ENCODE measurements at regions not wholly inside any gene's neighbourhood (a gene's known extent, or its start where the extent isn't known, plus 50 kb on each side); places are given as distances from the start of the nearest gene placed in this dataset.

- TF ChIP-seq ZNF462 (CRISPR knock-in tag; IDR thresholded peaks at IDR 0.05) = no peak
- no peak for TF ChIP-seq ETS1 (IDR thresholded peaks at IDR 0.05)
- no peak for TF ChIP-seq EZH2phosphoT487 (IDR thresholded peaks at IDR 0.05; ENCODE audit: unreplicated experiment)
- TF ChIP-seq ZNF114 (CRISPR knock-in tag; IDR thresholded peaks at IDR 0.05) = no peak
- TF ChIP-seq POLR2AphosphoS5 (IDR thresholded peaks at IDR 0.05; ENCODE audit: low read depth) = no peak
- no peak for TF ChIP-seq STAT1 (IDR thresholded peaks at IDR 0.05; ENCODE audit: unreplicated experiment)
- no peak for TF ChIP-seq NANOG (IDR thresholded peaks at IDR 0.05; ENCODE audit: borderline replicate concordance)
- no peak for TF ChIP-seq JUNB (IDR thresholded peaks at IDR 0.05; ENCODE audit: unreplicated experiment)
Observed at GRCh38 chr3:145411605-145412004, 749.4 kb downstream of the PLOD2 start (continued).

- Mint-ChIP-seq H3K27ac (no peak overlapping the region), H3K4me1 (peaks cover 10% of the 10 kb centered on the region; the same call in 2 of the 3 replicates)
- H3F3A ChIP-seq (replicated peaks; ENCODE audit: low read depth) = no peaks in the 10 kb centered on the region
Observed at GRCh38 chr3:145417678-145418077, 743.3 kb downstream of the PLOD2 start.

More at GRCh38 chr3:145417678-145418077, 743.3 kb downstream of the PLOD2 start:
- no peaks in the 10 kb centered on the region for H3K36me3 Mint-ChIP-seq (ENCODE audit: low read depth)
- no peaks in the 10 kb centered on the region for H3K9me2 ChIP-seq (ENCODE audit: insufficient read depth)
- no peaks in the 10 kb centered on the region for H3K79me2 ChIP-seq (replicated peaks; ENCODE audit: insufficient read depth)
- no peak overlapping the region for H3K27ac ChIP-seq (ENCODE audit: low read depth)
- no peaks in the 10 kb centered on the region for H3K4me1 ChIP-seq (ENCODE audit: insufficient read depth)
- no peaks in the 10 kb centered on the region for H3K27me3 Mint-ChIP-seq (ENCODE audit: insufficient read depth, low read depth, poor library complexity)
- no peaks in the 10 kb centered on the region for H3K27me3 ChIP-seq (ENCODE audit: insufficient read depth)
- H3K4me3 Mint-ChIP-seq = no peak overlapping the region
- H4K20me1 ChIP-seq (replicated peaks; ENCODE audit: insufficient read depth) = no peaks in the 10 kb centered on the region
- H3K9me3 Mint-ChIP-seq = no peaks in the 10 kb centered on the region; the same call in 2 of the 3 replicates
- H3K36me3 ChIP-seq (ENCODE audit: insufficient read depth) = no peaks in the 10 kb centered on the region
- no peak for DNase-seq (ENCODE audit: low spot score)
- H3K4me3 ChIP-seq = no peak overlapping the region
- no peak for TF ChIP-seq ETS1 (IDR thresholded peaks at IDR 0.05)
- no peak for TF ChIP-seq ZNF114 (CRISPR knock-in tag; IDR thresholded peaks at IDR 0.05)
- no peak for ATAC-seq
- H2AFZ ChIP-seq = no peak overlapping the region
- no peak overlapping the region for H3K4me2 ChIP-seq
